ENCODE measurements at regions not wholly inside any gene's neighbourhood (a gene's known extent, or its start where the extent isn't known, plus 50 kb on each side); places are given as distances from the start of the nearest gene placed in this dataset.

DNA sequence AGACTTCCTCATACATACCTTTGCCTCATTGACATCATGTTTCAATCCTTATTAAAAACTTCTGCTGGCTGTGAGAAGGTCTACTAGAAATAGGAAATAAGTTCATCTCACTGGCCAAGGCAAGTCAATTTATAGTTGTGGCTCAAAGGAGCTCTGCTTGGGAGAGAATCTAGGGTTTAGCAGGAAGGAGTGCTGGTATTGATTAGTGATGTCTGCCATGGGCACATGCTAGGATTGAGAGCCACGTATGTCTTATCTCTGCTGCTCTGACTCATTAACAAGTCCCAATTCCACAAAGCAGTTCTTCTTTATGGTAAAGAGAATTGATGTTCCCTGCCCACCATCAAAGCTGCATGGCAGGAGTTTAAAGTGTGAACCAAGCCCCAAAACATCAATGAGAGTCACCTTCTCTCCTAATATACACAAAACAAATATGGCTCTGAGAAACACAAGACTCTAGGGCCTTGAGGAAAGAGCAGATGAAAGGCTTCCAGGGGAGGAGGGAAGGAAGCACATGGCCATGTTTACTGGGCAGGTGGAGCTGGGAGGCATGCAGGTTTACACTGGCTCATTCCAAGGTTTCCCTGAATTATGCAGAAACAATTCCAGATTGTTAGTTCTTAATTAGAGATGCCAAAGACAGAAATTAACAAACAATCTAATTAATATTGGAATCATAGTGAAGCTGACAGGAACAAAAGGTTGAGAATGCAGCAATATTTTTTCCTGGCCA is 931.9 kb upstream of the TMEM132C start:
- in situ Hi-C loops (cut with MboI; ENCODE audit: low sequenced_read_pairs, unreplicated experiment) = no loop called here
- no peak for DNase-seq (ENCODE audit: low spot score)
- TF ChIP-seq, protein P1, sequence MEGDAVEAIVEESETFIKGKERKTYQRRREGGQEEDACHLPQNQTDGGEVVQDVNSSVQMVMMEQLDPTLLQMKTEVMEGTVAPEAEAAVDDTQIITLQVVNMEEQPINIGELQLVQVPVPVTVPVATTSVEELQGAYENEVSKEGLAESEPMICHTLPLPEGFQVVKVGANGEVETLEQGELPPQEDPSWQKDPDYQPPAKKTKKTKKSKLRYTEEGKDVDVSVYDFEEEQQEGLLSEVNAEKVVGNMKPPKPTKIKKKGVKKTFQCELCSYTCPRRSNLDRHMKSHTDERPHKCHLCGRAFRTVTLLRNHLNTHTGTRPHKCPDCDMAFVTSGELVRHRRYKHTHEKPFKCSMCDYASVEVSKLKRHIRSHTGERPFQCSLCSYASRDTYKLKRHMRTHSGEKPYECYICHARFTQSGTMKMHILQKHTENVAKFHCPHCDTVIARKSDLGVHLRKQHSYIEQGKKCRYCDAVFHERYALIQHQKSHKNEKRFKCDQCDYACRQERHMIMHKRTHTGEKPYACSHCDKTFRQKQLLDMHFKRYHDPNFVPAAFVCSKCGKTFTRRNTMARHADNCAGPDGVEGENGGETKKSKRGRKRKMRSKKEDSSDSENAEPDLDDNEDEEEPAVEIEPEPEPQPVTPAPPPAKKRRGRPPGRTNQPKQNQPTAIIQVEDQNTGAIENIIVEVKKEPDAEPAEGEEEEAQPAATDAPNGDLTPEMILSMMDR (IDR thresholded peaks at IDR 0.05; ENCODE audit: borderline replicate concordance, control extremely low read depth, extremely low read depth, insufficient read depth, missing control alignments) = no peak

DNA sequence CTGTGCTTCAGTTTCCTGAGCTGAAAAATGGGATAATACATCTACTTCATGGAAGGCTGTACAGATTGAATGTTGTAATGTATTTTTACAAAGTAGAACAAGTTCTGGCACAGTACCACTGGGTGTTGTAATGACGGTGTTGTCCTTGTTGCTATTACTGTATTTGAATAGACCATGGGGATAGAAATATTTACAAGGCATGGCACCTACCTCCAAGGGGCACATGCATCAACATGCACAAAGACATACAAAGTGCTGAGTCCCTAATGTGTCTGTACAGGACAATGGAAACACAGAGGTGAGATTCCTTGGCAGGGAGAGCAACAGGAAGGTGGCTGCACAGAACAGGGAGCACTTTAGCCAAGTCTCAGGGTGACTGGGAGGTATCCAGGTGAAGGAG is 930.6 kb upstream of the TMEM132C start:
- DNase-seq (ENCODE audit: low spot score) = no peak
- TF ChIP-seq, protein P1 (IDR thresholded peaks at IDR 0.05; ENCODE audit: borderline replicate concordance, control extremely low read depth, extremely low read depth, insufficient read depth, missing control alignments) = no peak
- in situ Hi-C loops (cut with MboI; ENCODE audit: low sequenced_read_pairs, unreplicated experiment) = no loop called here

DNA sequence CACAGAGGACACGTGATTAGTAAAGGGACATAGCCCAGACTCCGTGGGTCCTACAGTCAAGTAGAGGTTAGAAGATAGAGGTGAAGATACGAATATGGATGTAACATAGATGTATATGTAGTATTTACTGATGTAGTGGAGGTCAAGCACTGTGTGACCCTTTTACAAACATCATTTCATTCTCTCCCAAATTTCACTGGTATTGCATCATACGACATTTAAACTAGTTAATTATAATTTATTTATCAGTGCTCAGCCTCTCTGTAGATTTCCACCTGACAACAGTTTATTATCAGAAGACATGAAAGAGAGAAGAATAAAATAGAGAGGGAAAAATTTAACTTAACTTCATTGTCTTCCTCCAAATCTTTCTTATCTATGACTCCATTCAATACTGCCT is 927.9 kb upstream of the TMEM132C start:
- TF ChIP-seq, protein P1 (IDR thresholded peaks at IDR 0.05; ENCODE audit: borderline replicate concordance, control extremely low read depth, extremely low read depth, insufficient read depth, missing control alignments) = no peak
- DNase-seq (ENCODE audit: low spot score) = no peak
- in situ Hi-C loops (cut with MboI; ENCODE audit: low sequenced_read_pairs, unreplicated experiment) = no loop called here

DNA sequence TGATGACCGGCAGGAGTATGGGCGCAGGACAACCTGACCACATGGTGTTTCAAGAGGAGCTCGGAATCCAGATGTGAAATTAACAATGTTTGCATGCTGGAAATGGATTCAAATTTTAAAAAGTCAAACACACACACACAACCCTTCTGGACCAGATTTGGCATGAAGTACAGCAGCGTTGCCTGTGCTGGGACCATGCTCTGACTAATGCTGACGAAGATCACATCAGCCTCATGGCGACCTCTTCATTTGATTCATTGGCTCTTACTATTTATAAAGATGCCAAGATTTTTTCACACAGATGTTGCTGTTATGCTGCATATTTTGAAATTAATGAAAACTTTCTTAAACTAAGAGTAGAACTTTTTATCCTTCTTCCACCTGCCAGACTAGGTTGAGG is 926.6 kb upstream of the TMEM132C start:
- in situ Hi-C loops (cut with MboI; ENCODE audit: low sequenced_read_pairs, unreplicated experiment) = no loop called here
- DNase-seq (ENCODE audit: low spot score) = no peak
- TF ChIP-seq, protein P1 (IDR thresholded peaks at IDR 0.05; ENCODE audit: borderline replicate concordance, control extremely low read depth, extremely low read depth, insufficient read depth, missing control alignments) = no peak

DNA sequence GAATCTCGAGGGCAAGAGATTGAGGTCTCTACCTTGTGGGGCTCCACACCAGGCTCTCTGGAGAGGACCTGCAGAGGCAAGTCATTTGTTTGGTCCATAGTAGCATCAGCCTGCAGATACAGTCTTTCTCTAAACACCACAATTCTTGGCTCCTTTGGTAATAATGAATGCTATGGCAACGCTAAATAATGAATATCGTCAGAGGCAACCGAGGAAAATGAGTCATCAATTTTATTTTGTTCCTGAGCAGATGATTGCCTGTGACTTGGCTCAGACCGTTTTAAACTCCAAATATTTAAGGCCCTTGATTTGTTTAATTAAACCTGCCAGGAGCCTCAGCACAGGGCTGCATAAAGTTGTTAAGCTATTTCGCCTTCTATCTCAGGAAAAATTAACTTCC is 924.1 kb upstream of the TMEM132C start:
- in situ Hi-C loops (cut with MboI; ENCODE audit: low sequenced_read_pairs, unreplicated experiment) = no loop called here
- TF ChIP-seq, protein P1 (IDR thresholded peaks at IDR 0.05; ENCODE audit: borderline replicate concordance, control extremely low read depth, extremely low read depth, insufficient read depth, missing control alignments) = no peak
- DNase-seq (ENCODE audit: low spot score) = no peak

DNA sequence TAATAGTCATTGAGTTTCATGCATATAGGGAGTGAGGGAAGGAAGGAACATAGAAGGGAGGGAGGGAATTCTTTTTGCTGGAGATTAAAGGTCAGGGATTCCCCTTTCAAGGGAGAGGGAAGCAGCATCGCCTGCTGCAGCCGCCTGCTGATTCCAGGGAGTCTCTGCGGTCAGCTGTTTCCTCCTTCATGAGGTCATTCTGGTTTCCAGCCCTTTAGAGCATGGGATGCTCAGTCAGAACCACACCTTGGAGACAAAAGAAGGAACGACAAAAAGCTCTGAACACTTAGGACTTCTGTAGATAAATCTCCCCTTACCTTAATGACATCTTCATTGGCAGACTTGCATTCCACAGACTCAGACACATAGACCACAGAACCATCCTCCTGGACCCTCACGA is 923.0 kb upstream of the TMEM132C start:
- TF ChIP-seq, protein P1 (IDR thresholded peaks at IDR 0.05; ENCODE audit: borderline replicate concordance, control extremely low read depth, extremely low read depth, insufficient read depth, missing control alignments) = no peak
- no peak for DNase-seq (ENCODE audit: low spot score)
- in situ Hi-C loops (cut with MboI; ENCODE audit: low sequenced_read_pairs, unreplicated experiment) = no loop called here

Measured in GM13976 (cell line).